GM15510 (cell line): ENCODE measurements at regions not wholly inside any gene's neighbourhood (a gene's known extent, or its start where the extent isn't known, plus 50 kb on each side); places are given as distances from the start of the nearest gene placed in this dataset.

Experiments
- POLR2A ChIP-seq: IDR thresholded peaks from 3 replicates; pipeline ENCODE4 v1.6.1; 2011; ENCODE audit warnings: borderline replicate concordance; ENCODE audit not compliant: insufficient read length; ENCODE audit errors: extremely low read depth

DNA sequence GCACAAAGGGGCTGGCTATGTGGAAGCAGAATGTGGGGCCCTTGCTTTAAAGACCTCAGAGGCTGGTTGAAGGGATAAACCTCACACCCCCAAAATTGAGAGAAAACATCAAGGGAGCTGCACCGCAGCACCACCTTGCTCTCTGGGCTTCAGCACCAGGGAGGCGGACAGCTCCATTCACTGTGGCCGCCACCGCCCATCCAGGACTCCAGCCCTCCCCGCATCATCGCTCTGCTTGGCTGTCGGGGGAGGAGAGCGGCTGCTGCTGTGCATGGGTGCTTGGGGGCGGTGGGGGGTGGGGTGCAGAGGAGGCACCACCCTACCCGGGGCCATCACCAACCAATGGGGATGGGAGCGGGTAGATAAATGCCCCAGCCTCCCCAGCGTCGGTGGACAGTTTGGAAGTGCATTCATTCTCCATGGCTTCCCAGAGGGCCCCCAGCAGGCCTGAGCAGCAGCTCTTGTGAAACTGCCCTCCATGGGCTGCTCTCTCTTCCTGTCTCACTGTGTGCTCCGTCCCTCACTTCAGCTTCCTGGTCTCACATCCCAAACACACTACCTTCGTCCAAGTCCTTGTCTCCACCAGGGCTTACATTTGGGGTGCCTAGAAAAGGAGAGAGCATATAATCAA, 75.7 kb upstream of the BHLHE23 start:
- TF ChIP-seq POLR2A = no peak

GRCh38 chr20:63081831-63082230, 75.1 kb upstream of the BHLHE23 start:
- no peak for TF ChIP-seq POLR2A

GRCh38 chr20:63081351-63081750, 74.6 kb upstream of the BHLHE23 start:
- TF ChIP-seq POLR2A = no peak

DNA sequence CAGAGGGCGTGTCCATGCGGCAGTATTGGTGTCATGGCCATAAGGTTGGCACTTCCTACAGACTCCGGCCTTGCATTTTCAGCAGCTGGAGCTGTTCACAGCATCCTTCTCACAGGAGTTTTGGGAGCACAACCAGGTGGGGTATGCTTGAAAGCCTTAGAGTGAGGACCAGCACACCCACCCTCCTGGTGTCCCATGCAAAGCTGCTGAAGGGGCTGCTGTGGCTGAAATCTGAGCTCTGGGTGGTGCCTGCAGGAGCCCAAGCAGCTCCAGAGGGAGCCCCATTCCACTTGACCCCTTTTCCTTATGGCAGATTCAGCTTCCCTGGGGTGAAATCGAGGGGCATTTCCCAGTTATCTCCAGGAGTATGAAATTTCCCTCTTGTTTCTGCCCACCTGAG, 74.0 kb upstream of the BHLHE23 start:
- TF ChIP-seq POLR2A = no peak

DNA sequence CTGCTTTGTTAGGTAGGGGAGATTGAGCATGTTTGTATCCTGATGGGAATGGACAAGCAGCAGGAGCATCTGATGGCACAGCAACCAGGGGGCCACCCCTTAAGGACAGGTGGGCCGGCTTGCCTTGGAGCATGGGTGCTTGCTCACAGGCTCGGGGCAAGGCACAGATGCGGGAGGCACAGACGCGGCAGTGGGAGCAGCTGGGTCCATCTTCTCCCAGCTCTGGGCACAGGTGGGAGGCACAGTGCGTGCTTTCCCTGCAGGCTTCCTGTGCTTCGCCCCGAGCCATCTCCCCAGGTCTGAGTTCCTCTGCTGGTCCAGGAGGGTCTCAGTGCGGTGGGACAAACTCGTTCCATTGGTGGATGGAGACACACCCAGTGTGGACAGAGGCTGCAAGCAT, 73.6 kb upstream of the BHLHE23 start:
- TF ChIP-seq POLR2A = no peak

- TF ChIP-seq POLR2A = no peak
Observed at GRCh38 chr20:63079971-63080370, 73.2 kb upstream of the BHLHE23 start.

DNA sequence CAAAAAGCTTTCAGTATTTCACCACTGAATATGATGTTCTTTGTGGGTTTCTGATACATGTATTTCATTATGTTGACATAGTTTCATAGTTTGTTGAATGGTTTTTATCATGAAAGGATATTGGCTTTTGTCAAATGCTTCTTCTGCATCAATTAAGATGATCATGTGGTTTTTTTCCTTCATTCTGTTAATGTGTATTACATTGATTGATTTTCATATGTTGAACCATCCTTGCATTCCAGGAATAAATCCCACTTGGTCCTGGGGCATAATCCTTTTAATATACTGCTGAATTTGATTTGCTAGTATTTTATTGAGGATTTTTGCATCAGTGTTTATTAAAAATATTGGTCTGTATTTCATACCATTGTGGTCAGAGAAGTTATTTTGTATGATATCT, 70.9 kb upstream of the BHLHE23 start:
- no peak for TF ChIP-seq POLR2A

DNA sequence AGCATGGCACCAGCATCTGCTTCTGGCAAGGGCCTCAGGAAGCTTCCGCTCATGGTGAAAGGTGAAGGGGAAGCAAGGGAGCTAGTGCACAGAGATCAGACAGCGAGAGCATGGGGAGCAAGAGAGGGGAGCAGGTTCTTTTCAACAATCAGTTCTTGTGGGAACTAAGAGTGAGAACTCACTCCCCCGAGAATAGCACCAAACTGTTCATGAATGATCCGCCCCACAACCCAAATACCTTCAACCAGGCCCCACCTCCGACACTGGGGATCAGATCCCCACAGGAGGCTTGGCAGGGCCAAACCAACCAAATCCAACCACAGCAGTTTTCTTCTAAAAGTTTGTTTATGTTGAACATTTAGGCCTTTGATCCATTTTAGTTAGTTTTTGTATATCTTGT, 69.7 kb upstream of the BHLHE23 start:
- TF ChIP-seq POLR2A = no peak

GRCh38 chr20:63074631-63075030, 67.9 kb upstream of the BHLHE23 start:
- no peak for TF ChIP-seq POLR2A

DNA sequence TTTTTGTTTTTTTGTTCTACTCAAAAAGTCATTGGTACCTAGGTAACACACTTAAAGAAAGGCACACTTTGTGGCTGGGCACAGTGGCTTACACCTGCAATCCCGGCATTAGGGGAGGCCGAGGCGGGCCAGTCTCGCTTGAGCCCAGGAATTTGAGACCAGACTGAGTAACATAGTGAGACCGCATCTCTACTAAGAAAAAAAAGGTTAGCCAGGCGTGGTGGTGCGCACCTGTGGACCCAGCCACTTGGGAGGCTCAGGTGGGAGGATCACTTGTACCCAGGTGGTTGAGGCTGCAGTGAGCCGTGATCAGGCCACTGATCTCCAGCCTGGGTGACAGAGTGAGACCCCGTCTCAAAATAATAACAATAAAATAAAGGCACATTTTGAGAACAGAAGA, 67.4 kb upstream of the BHLHE23 start:
- TF ChIP-seq POLR2A = no peak

DNA sequence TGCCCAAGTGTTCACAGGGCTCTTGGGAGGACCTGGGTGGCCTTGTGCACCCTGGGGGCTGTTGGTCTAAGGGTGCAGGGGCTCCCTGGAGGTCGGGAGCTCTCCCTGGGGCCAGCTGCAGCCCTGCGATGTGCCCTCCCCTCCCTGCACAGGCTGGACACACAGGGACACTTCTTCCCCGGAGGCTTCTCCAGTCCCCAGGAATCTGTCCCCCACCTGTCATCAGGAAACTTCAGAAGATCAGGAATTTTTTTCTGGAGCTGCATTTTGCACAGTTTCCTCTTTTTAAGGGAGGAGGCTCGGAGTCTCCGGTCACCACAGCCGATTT, 66.9 kb upstream of the BHLHE23 start:
- no peak for TF ChIP-seq POLR2A

DNA sequence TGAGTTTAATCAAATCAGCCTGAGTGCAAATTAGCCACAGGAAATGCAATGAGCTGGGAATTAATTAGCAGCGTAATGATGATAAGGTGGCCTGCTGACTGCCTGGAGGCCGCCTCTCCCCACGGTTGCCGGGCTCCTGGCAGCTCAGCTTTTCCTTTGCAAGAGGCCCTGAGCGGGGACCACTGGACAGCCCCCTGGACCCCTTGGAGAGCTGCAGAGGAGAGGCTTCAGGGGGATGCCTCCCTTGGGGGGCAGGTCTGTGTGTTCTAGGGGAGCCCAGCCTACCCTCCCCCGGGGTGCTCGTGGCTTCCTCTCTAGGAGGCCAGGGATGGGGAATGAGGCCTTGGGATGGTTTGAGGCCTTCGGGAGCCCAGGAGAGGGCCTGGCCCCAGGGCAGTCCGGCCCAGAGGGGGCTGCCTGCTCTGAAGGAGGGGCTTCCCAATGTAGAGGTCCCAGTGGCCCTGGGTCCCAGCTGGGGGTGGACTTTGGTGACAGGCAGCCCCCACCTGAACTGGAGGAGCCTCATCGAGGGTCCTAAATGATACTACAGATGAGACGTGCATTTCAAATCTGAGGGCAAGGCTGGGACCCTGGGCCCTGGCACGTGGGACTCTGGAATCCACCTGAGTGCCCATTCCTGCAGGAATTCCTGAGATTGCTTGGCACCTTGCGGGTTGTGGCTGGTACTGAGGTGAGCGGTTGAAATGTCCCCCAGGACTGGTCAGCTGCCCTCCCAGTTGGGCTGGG, 66.4 kb upstream of the BHLHE23 start:
- TF ChIP-seq POLR2A = no peak

GRCh38 chr20:63072231-63072791, 65.5 kb upstream of the BHLHE23 start:
- no peak for TF ChIP-seq POLR2A

DNA sequence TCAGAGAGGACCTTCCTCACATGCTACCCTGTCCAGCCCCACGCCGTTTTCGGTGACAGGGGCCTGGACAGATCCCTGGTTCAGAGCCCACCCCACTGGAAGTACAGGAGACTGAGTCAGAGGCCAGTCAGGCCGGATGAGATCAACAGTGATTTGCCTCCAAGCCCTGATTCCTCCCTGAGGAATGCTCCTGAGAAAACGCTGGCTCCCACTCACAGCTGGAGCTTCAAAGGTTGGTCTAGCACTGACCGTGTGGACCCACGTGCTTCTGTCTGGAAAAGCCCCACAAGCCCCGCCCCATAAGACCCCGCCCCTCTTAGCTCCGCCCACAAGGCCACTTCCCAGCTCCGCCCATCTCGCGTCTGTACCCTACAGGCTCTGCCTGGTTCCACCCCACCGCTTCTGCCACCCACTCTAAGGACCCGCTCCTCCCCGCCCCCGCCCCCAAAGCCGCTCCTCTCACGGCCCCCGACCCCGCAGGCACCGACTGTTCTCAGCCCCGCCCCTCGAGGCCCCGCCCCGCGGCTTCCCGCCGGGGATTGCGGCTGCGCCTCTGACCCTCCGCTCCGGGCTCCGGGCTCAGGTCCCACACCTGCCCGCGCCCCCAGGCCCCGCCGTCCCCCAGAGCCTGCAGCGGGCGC, 64.9 kb upstream of the BHLHE23 start:
- TF ChIP-seq POLR2A = no peak

DNA sequence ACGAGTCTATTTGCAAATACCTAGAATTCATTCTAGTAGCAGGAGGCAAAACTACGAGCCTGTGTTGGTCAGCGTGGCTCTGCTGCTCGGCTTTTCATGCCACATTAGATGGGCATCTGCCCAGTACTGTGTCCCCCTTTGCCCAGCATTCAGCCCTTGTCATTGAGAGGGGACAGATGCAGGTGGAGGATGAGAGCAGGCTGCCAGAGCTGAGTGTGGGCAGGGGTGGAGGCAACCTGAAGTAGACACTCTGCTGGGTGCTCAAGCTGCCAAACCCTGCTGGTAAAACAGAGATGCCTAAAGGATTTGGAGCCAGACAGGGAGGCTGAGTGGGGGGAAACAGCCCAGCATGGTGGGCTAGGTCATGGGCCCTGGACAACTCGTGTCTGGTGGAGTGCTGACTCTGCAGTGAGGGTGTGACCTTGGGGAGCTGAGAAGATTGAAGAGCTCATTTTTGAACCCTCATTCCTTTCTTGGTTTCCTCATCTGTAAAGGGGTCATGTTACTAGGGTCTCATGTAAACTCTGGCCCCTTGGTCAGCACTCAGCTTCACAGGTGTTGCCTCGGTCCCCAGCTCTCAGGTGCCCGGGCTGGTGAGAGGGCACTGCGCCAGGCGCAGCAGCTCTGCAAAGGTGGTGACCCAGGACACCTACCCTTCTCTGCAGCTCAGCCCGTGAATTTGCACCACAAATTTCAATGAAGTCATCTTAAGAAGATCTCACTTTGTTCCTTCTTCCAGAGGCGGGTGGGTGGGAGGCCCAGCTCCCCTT, 64.2 kb upstream of the BHLHE23 start:
- TF ChIP-seq POLR2A = no peak
